SU-DHL-6 (cell line): ENCODE measurements at regions not wholly inside any gene's neighbourhood (a gene's known extent, or its start where the extent isn't known, plus 50 kb on each side); places are given as distances from the start of the nearest gene placed in this dataset.

Source experiments
- H2AFZ ChIP-seq: fragments of 200-600 bp; sonication (generic); 2 replicates; pipeline ENCODE4 v1.6.1; 2014; ENCODE audit warnings: low read depth, mild to moderate bottlenecking, moderate library complexity, mixed read lengths, antibody characterized with exemption, low read length; ENCODE audit not compliant: severe bottlenecking
- H3F3A ChIP-seq: fragments of 200-600 bp; shearing (Covaris generic); 2 replicates; pipeline ENCODE4 v1.6.0; 2016; ENCODE audit warnings: antibody characterized with exemption, mild to moderate bottlenecking; ENCODE audit not compliant: insufficient read depth
- H3K27ac ChIP-seq: fragments of 200-600 bp; sonication (generic); 2 replicates; pipeline ENCODE4 v1.5.1; 2016; ENCODE audit warnings: low read depth, mild to moderate bottlenecking, low read length, moderate library complexity, mixed read lengths
- H3K27me3 ChIP-seq: fragments of 200-600 bp; sonication (generic), shearing (Covaris generic); 2 replicates; pipeline ENCODE4 v1.6.0; 2014; ENCODE audit warnings: mild to moderate bottlenecking, low read length
- H3K36me3 ChIP-seq: fragments of 200-600 bp; sonication (generic); 2 replicates; pipeline ENCODE4 v1.6.1; 2014; ENCODE audit warnings: mild to moderate bottlenecking, low read length, mixed read lengths
- H3K4me2 ChIP-seq: fragments of 300-600, 200-600 bp; shearing (Covaris generic), sonication (generic); 2 replicates; pipeline ENCODE4 v1.6.0; 2014; ENCODE audit warnings: low read length, low read depth, mild to moderate bottlenecking; ENCODE audit not compliant: poor library complexity, severe bottlenecking
- H3K4me3 ChIP-seq: fragments of 200-600 bp; sonication (generic); 2 replicates; pipeline ENCODE4 v1.5.1; 2014; ENCODE audit warnings: antibody characterized with exemption, low read length, mild to moderate bottlenecking, mixed read lengths; ENCODE audit not compliant: insufficient read depth, poor library complexity, severe bottlenecking
- H3K79me2 ChIP-seq: fragments of 200-600 bp; sonication (generic); 2 replicates; pipeline ENCODE4 v1.6.1; 2014; ENCODE audit warnings: mild to moderate bottlenecking, low read length, moderate library complexity; ENCODE audit not compliant: insufficient read depth
- H3K9ac ChIP-seq: fragments of 200-600 bp; sonication (generic); 2 replicates; pipeline ENCODE4 v1.7.0; 2014; ENCODE audit warnings: mild to moderate bottlenecking, low read length
- H3K9me2 ChIP-seq: fragments of 200-600 bp; sonication (generic); replicated peaks from 2 replicates; pipeline ENCODE4 v1.6.1; 2014; ENCODE audit warnings: low read length; ENCODE audit not compliant: insufficient read depth
- H3K9me3 ChIP-seq: fragments of 200-600 bp; sonication (generic); 2 replicates; pipeline ENCODE4 v1.6.1; 2014; ENCODE audit warnings: low read length, mixed read lengths; ENCODE audit not compliant: insufficient read depth
- H4K20me1 ChIP-seq: fragments of 200-600 bp; sonication (generic); 2 replicates; pipeline ENCODE4 v1.6.1; 2014; ENCODE audit warnings: low read depth, mild to moderate bottlenecking, antibody characterized with exemption, low read length, moderate library complexity, mixed read lengths
- CTCF ChIP-seq: fragments of 200-600 bp; sonication (generic); IDR thresholded peaks from one replicate; pipeline ENCODE4 v1.5.1; 2017; ENCODE audit warnings: antibody characterized with exemption, mild to moderate bottlenecking, low read length, moderate library complexity; ENCODE audit not compliant: insufficient read depth, poor library complexity, severe bottlenecking
- EZH2phosphoT487 ChIP-seq: fragments of 200-600 bp; sonication (generic), shearing (Covaris generic); conservative IDR thresholded peaks from 2 replicates; pipeline ENCODE4 v1.6.1; 2018; ENCODE audit warnings: mild to moderate bottlenecking, antibody characterized with exemption, low read length, moderate library complexity, mixed read lengths

- H3K4me2 ChIP-seq, result no peak overlapping the region
- H3K9me2 ChIP-seq, result no peaks in the 10 kb centered on the region
- no peaks in the 10 kb centered on the region for H4K20me1 ChIP-seq
- H3K79me2 ChIP-seq, result no peaks in the 10 kb centered on the region
- H3K4me3 ChIP-seq, result no peak overlapping the region
- TF ChIP-seq CTCF (no peak), EZH2phosphoT487 (no peak)
- H2AFZ ChIP-seq, result no peak overlapping the region
- no peaks in the 10 kb centered on the region for H3K36me3 ChIP-seq
- no peaks in the 10 kb centered on the region for H3K9me3 ChIP-seq
- H3K27me3 ChIP-seq, result no peaks in the 10 kb centered on the region
- H3F3A ChIP-seq, result no peaks in the 10 kb centered on the region
- no peak overlapping the region for H3K27ac ChIP-seq
- H3K9ac ChIP-seq, result no peak overlapping the region
Measured at GRCh38 chrX:20421697-20422096, 155.0 kb upstream of the RPS6KA3 start.

GRCh38 chrX:20421275-20421674 is 154.6 kb upstream of the RPS6KA3 start:
- Histone ChIP-seq H3K27ac (no peak overlapping the region), H3K9me3 (no peaks in the 10 kb centered on the region), H3K9ac (no peak overlapping the region), H2AFZ (no peak overlapping the region), H3K79me2 (no peaks in the 10 kb centered on the region), H3F3A (no peaks in the 10 kb centered on the region), H3K9me2 (no peaks in the 10 kb centered on the region), H3K27me3 (no peaks in the 10 kb centered on the region), H3K4me3 (no peak overlapping the region), H3K4me2 (no peak overlapping the region), H4K20me1 (no peaks in the 10 kb centered on the region), H3K36me3 (no peaks in the 10 kb centered on the region)
- TF ChIP-seq EZH2phosphoT487 (no peak), CTCF (no peak)

- Histone ChIP-seq H3K36me3 (no peaks in the 10 kb centered on the region), H3K27me3 (no peaks in the 10 kb centered on the region), H3K9me2 (no peaks in the 10 kb centered on the region), H3K4me3 (no peak overlapping the region), H3K27ac (no peak overlapping the region), H3K79me2 (no peaks in the 10 kb centered on the region), H4K20me1 (no peaks in the 10 kb centered on the region), H3K9me3 (no peaks in the 10 kb centered on the region), H3K9ac (no peak overlapping the region), H2AFZ (no peak overlapping the region), H3K4me2 (no peak overlapping the region), H3F3A (no peaks in the 10 kb centered on the region)
- TF ChIP-seq CTCF, result no peak
- no peak for TF ChIP-seq EZH2phosphoT487
Measured at GRCh38 chrX:20420058-20420457, 153.3 kb upstream of the RPS6KA3 start.
